ENCODE measurements at regions not wholly inside any gene's neighbourhood (a gene's known extent, or its start where the extent isn't known, plus 50 kb on each side); places are given as distances from the start of the nearest gene placed in this dataset.

GRCh38 chr1:90325168-90325567 is 330.3 kb downstream of the ZNF326 start:
- no peak for TF ChIP-seq CTCF (conservative IDR thresholded peaks at IDR 0.05 in 1 of 2, IDR thresholded peaks at IDR 0.05 in 1 of 2; ENCODE audit: extremely low read depth in 1 of 2, insufficient read depth in 1 of 2, low read depth in 1 of 2, low read length in 2 of 2)
- no peak for TF ChIP-seq EZH2 (IDR thresholded peaks at IDR 0.05; ENCODE audit: borderline replicate concordance, low read length)

All from mammary epithelial cell (primary cell).